H1 (cell line): ENCODE measurements at regions not wholly inside any gene's neighbourhood (a gene's known extent, or its start where the extent isn't known, plus 50 kb on each side); places are given as distances from the start of the nearest gene placed in this dataset.

Experiments used
- CTCF ChIA-PET: fragments of 300-600 bp; sonication (Branson Sonifier 250); formaldehyde crosslinking; loops from one replicate; lab custom pipeline; 2021; ENCODE audit not compliant: partially characterized antibody; lab: Charles Lee
- POLR2A ChIA-PET: fragments of 300-600 bp; sonication (Branson Sonifier 250); formaldehyde crosslinking; loops from one replicate; lab custom pipeline; 2021; ENCODE audit warnings: inconsistent platforms; ENCODE audit not compliant: partially characterized antibody; lab: Charles Lee
- DNase-seq, 2 experiments: peaks; one replicate each; pipeline versions ENCODE4 v3.0.0 to v3.0.0-alpha.2; 2010 to 2022; ENCODE audit warnings: low spot score in 2 of 2, low read depth in 1 of 2, mixed read lengths in 1 of 2
- FAIRE-seq: peaks from 2 replicates; lab custom pipeline; 2011; peaks lifted over from hg19 to GRCh38; lab: Jason Lieb, UNC
- H2AFZ ChIP-seq: 2 replicates; pipeline ENCODE4 v1.8.1; 2012; ENCODE audit warnings: low read length, inconsistent platforms
- H2AK5ac ChIP-seq: 2 replicates; pipeline ENCODE4 v1.6.1; 2013; ENCODE audit warnings: low read depth, low read length
- H2BK120ac ChIP-seq: replicated peaks from 2 replicates; pipeline ENCODE3; 2013; ENCODE audit warnings: low read depth, low read length, inconsistent platforms
- H2BK12ac ChIP-seq: 2 replicates; pipeline ENCODE4 v1.6.1; 2013; ENCODE audit warnings: low read depth, low read length
- H2BK15ac ChIP-seq: 2 replicates; pipeline ENCODE4 v1.6.1; 2013; ENCODE audit warnings: low read length
- H2BK20ac ChIP-seq: 2 replicates; pipeline ENCODE4 v1.6.1; 2013; ENCODE audit warnings: low read length
- H2BK5ac ChIP-seq: 2 replicates; pipeline ENCODE4 v1.6.1; 2013; ENCODE audit warnings: low read depth, low read length
- H3K14ac ChIP-seq: 2 replicates; pipeline ENCODE4 v1.6.1; 2013; ENCODE audit warnings: inconsistent platforms; ENCODE audit not compliant: insufficient read length
- H3K18ac ChIP-seq: 2 replicates; pipeline ENCODE4 v1.6.1; 2013; ENCODE audit warnings: low read length; ENCODE audit errors: extremely low read depth
- H3K23ac ChIP-seq: 2 replicates; pipeline ENCODE4 v1.6.1; 2013; ENCODE audit warnings: inconsistent platforms; ENCODE audit not compliant: insufficient read length
- H3K23me2 ChIP-seq: 2 replicates; pipeline ENCODE4 v1.6.1; 2013; ENCODE audit warnings: low read depth, low read length
- H3K27ac ChIP-seq: 2 replicates; pipeline ENCODE4 v1.6.1; 2011; ENCODE audit warnings: low read depth, low read length, inconsistent platforms
- H3K27me3 ChIP-seq, 4 experiments: replicated peaks in 1 of 4; 1 replicate in 1 of 4; 2 replicates in 3 of 4; pipeline versions ENCODE4 v1.6.1 to v1.8.1; 2011 to 2013; ENCODE audit warnings: low read length in 3 of 4, mild to moderate bottlenecking in 3 of 4, inconsistent platforms in 2 of 4, mixed read lengths in 2 of 4, moderate library complexity in 1 of 4; ENCODE audit not compliant: control insufficient read depth in 3 of 4, insufficient read depth in 3 of 4; ENCODE audit errors: extremely low read depth in 1 of 4
- H3K36me3 ChIP-seq, 4 experiments: 2 replicates each; pipeline versions ENCODE4 v1.6.1 to v1.8.1; 2011 to 2013; ENCODE audit warnings: mild to moderate bottlenecking in 4 of 4, low read length in 3 of 4, moderate library complexity in 2 of 4, control low read depth in 1 of 4, inconsistent platforms in 1 of 4; ENCODE audit not compliant: insufficient read depth in 4 of 4, control insufficient read depth in 2 of 4
- H3K4ac ChIP-seq: replicated peaks from 2 replicates; pipeline ENCODE3; 2013; ENCODE audit warnings: low read length, low read depth, mixed read lengths, inconsistent platforms; ENCODE audit not compliant: insufficient read length
- H3K4me1 ChIP-seq, 4 experiments: replicated peaks in 1 of 4; 1 replicate in 1 of 4; 2 replicates in 3 of 4; pipeline versions ENCODE4 v1.6.1 to v1.8.1; 2011 to 2013; ENCODE audit warnings: low read length in 3 of 4, inconsistent platforms in 2 of 4, mixed read lengths in 1 of 4; ENCODE audit not compliant: insufficient read depth in 4 of 4, control insufficient read depth in 3 of 4
- H3K4me2 ChIP-seq, 2 experiments: 2 replicates each; pipeline versions ENCODE4 v1.6.1 to v1.8.1; 2011 to 2013; ENCODE audit warnings: low read depth in 2 of 2, low read length in 2 of 2, control low read depth in 1 of 2, inconsistent platforms in 1 of 2, mild to moderate bottlenecking in 1 of 2; ENCODE audit not compliant: insufficient read depth in 1 of 2
- H3K4me3 ChIP-seq, 4 experiments: fragments of 200-600, 300-600 bp in 1 of 4; sonication (generic), shearing (Covaris generic), sonication (Bioruptor Twin) in 1 of 4; 2 replicates each; pipeline versions ENCODE4 v1.5.1 to v1.8.1; 2011 to 2016; ENCODE audit warnings: low read length in 4 of 4, low read depth in 3 of 4, control low read depth in 2 of 4, inconsistent platforms in 2 of 4, mild to moderate bottlenecking in 2 of 4, mixed read lengths in 1 of 4, moderate library complexity in 1 of 4; ENCODE audit not compliant: insufficient read depth in 2 of 4; ENCODE audit errors: extremely low read depth in 1 of 4
- H3K56ac ChIP-seq: replicated peaks from 2 replicates; pipeline ENCODE3; 2013; ENCODE audit warnings: low read depth, mild to moderate bottlenecking, mixed read lengths, low read length, inconsistent platforms; ENCODE audit not compliant: insufficient read length
- H3K79me1 ChIP-seq: 2 replicates; pipeline ENCODE4 v1.6.1; 2013; ENCODE audit warnings: low read depth, low read length, control low read depth
- H3K79me2 ChIP-seq, 2 experiments: 2 replicates each; pipeline versions ENCODE4 v1.6.1 to v1.8.1; 2012 to 2013; ENCODE audit warnings: low read length in 2 of 2, mild to moderate bottlenecking in 2 of 2, inconsistent platforms in 1 of 2; ENCODE audit not compliant: insufficient read depth in 2 of 2, control insufficient read depth in 1 of 2
- H3K9ac ChIP-seq, 4 experiments: replicated peaks in 1 of 4; 1 replicate in 1 of 4; 2 replicates in 3 of 4; pipeline versions ENCODE4 v1.6.1 to v1.8.1; 2011 to 2013; ENCODE audit warnings: low read depth in 3 of 4, low read length in 3 of 4, control low read depth in 2 of 4, mild to moderate bottlenecking in 2 of 4, moderate library complexity in 2 of 4, inconsistent platforms in 1 of 4; ENCODE audit errors: extremely low read depth in 1 of 4
- H3K9me3 ChIP-seq, 2 experiments: 2 replicates each; pipeline versions ENCODE4 v1.6.1 to v1.8.1; 2012 to 2013; ENCODE audit warnings: mild to moderate bottlenecking in 2 of 2, moderate library complexity in 2 of 2, control low read depth in 1 of 2, inconsistent platforms in 1 of 2, low read depth in 1 of 2, low read length in 1 of 2, mixed read lengths in 1 of 2; ENCODE audit not compliant: insufficient read depth in 2 of 2
- H4K20me1 ChIP-seq, 2 experiments: replicated peaks in 1 of 2; 2 replicates each; pipeline versions ENCODE3 to v1.8.1; 2011 to 2013; ENCODE audit warnings: inconsistent platforms in 2 of 2, low read length in 2 of 2, mild to moderate bottlenecking in 1 of 2; ENCODE audit not compliant: insufficient read depth in 2 of 2, control insufficient read depth in 1 of 2
- H4K5ac ChIP-seq: 2 replicates; pipeline ENCODE4 v1.6.1; 2013; ENCODE audit warnings: low read length, low read depth, mixed read lengths, inconsistent platforms; ENCODE audit not compliant: insufficient read length
- H4K8ac ChIP-seq: 2 replicates; pipeline ENCODE4 v1.8.0; 2013; ENCODE audit warnings: mild to moderate bottlenecking, moderate library complexity, low read length, inconsistent platforms; ENCODE audit not compliant: insufficient read depth; ENCODE audit errors: extremely low read depth
- H4K91ac ChIP-seq: replicated peaks from 2 replicates; pipeline ENCODE3; 2013; ENCODE audit warnings: low read length, mixed read lengths, inconsistent platforms; ENCODE audit not compliant: insufficient read length
- ATF3 ChIP-seq: IDR thresholded peaks from 2 replicates; pipeline ENCODE4 v1.6.1; 2011; ENCODE audit warnings: low read depth, mild to moderate bottlenecking, low read length; ENCODE audit not compliant: insufficient read depth
- BCL11A ChIP-seq, 2 experiments: IDR thresholded peaks; one replicate each; pipeline ENCODE4 v1.6.1; 2011; ENCODE audit warnings: low read depth in 2 of 2, low read length in 2 of 2, mild to moderate bottlenecking in 2 of 2
- CBX5 ChIP-seq: fragments of 300-800, 300-1000 bp; sonication (generic); IDR thresholded peaks from 2 replicates; pipeline ENCODE4 v1.7.1; 2016; ENCODE audit warnings: antibody characterized with exemption, low read length, low read depth
- CTCF ChIP-seq, 3 experiments: IDR thresholded peaks; 1 replicate in 2 of 3; 2 replicates in 1 of 3; pipeline versions ENCODE4 v1.5.1 to v1.6.1; 2011; ENCODE audit warnings: low read length in 3 of 3, mild to moderate bottlenecking in 3 of 3, inconsistent platforms in 2 of 3, low read depth in 1 of 3, moderate library complexity in 1 of 3; ENCODE audit not compliant: insufficient read depth in 1 of 3; ENCODE audit errors: control extremely low read depth in 1 of 3
- FOSL1 ChIP-seq: IDR thresholded peaks from 2 replicates; pipeline ENCODE4 v1.6.1; 2011; ENCODE audit warnings: mild to moderate bottlenecking, low read depth, low read length, moderate library complexity; ENCODE audit not compliant: insufficient read depth
- KDM1A ChIP-seq: fragments of 200-600, 300-600 bp; sonication (generic); IDR thresholded peaks from 2 replicates; pipeline ENCODE4 v1.7.1; 2016; ENCODE audit warnings: mild to moderate bottlenecking, low read length, borderline replicate concordance
- RBBP5 ChIP-seq: IDR thresholded peaks from 2 replicates; pipeline ENCODE4 v1.7.1; 2012; ENCODE audit warnings: low read depth, mild to moderate bottlenecking, inconsistent platforms, low read length, moderate library complexity, borderline replicate concordance
- SIX5 ChIP-seq: IDR thresholded peaks from 2 replicates; pipeline ENCODE4 v1.6.1; 2011; ENCODE audit warnings: mild to moderate bottlenecking, low read depth, low read length
- SP1 ChIP-seq: IDR thresholded peaks from 2 replicates; pipeline ENCODE4 v1.6.1; 2011; ENCODE audit warnings: low read depth, low read length
- SP2 ChIP-seq: IDR thresholded peaks from 2 replicates; pipeline ENCODE4 v1.6.1; 2012; ENCODE audit warnings: mild to moderate bottlenecking, low read length, inconsistent platforms
- SRF ChIP-seq: IDR thresholded peaks from 2 replicates; pipeline ENCODE4 v1.6.1; 2011; ENCODE audit warnings: mild to moderate bottlenecking, low read depth, low read length, moderate library complexity
- WGBS, 2 experiments: shearing (Covaris generic) in 1 of 2; methylation state at CpG; one replicate each; pipeline versions ENCODE4 v1.1.6 to v1.1.7; 2013 to 2015; ENCODE audit warnings: low lambda C conversion rate in 2 of 2, mixed read lengths in 2 of 2, inconsistent platforms in 1 of 2, low coverage in 1 of 2, missing lambda C conversion rate in 1 of 2; ENCODE audit not compliant: insufficient replicate concordance in 2 of 2, insufficient coverage in 1 of 2, insufficient read length in 1 of 2; ENCODE audit errors: extremely low coverage in 1 of 2, missing lambda C conversion rate in 1 of 2; 5-methylcytosine and 5-hydroxymethylcytosine counted together

GRCh38 chr6:168153553-168153952 lies 74.5 kb upstream of the FRMD1 start:
- no peak overlapping the region for H3K23ac ChIP-seq
- TF ChIP-seq SP1 (no peak), ATF3 (no peak), CTCF (IDR thresholded peaks at IDR 0.05; ENCODE audit: control extremely low read depth in 1 of 3, insufficient read depth in 1 of 3, low read depth in 1 of 3, low read length in 3 of 3) (no peak), RBBP5 (no peak), CBX5 (no peak), SP2 (no peak), KDM1A (no peak), FOSL1 (no peak), SIX5 (no peak), BCL11A (IDR thresholded peaks at IDR 0.05; ENCODE audit: low read depth in 2 of 2, low read length in 2 of 2) (no peak), SRF (no peak)

More at GRCh38 chr6:168153553-168153952, 74.5 kb upstream of the FRMD1 start:
- Histone ChIP-seq H4K91ac (no peak overlapping the region), H3K36me3 (no peaks in the 10 kb centered on the region), H3K4me1 (peaks cover 4 to 12% (median 8%) of the 10 kb centered on the region in 4 experiments; a peak in 6 of 7 replicates), H4K5ac (no peak overlapping the region), H3K79me1 (no peaks in the 10 kb centered on the region), H4K8ac (no peak overlapping the region), H2BK120ac (no peak overlapping the region), H3K79me2 (no peaks in the 10 kb centered on the region), H3K4ac (no peak overlapping the region), H3K18ac (no peak overlapping the region), H3K56ac (no peak overlapping the region), H4K20me1 (no peaks in the 10 kb centered on the region), H2AFZ (no peak overlapping the region), H2BK12ac (no peak overlapping the region), H3K4me3 (no peak overlapping the region; a peak in 1 of 8 replicates), H3K27ac (no peak overlapping the region), H3K14ac (no peak overlapping the region), H2AK5ac (no peak overlapping the region), H3K23me2 (no peaks in the 10 kb centered on the region), H3K27me3 (peaks cover 0 to 2% (median 0%) of the 10 kb centered on the region in 4 experiments; a peak in 1 of 7 replicates), H2BK15ac (no peak overlapping the region), H3K9ac (no peak overlapping the region), H3K4me2 (no peak overlapping the region), H3K9me3 (no peaks in the 10 kb centered on the region), H2BK20ac (no peak overlapping the region), H2BK5ac (no peak overlapping the region)
- DNase-seq (no peak), FAIRE-seq (no peak)
- WGBS, 2 experiments, result 92% methylated on average over 11 of the region's 11 CpGs; no CpG with 5 or more reads in 1 of the 2 experiments
- ChIA-PET POLR2A (interaction anchor here (1.6 kb wide), 1 partner anchor 15 kb away, joined by 4 read pairs; no protein-coding TSS in a partner anchor), CTCF (interaction anchor here (0.9 to 1.3 kb wide), 6 partner anchors 13 to 254 kb away, joined by 3 to 4 read pairs (median 3); no protein-coding TSS in a partner anchor)
